Transverse colon (tissue), 3 donors: ENCODE measurements at regions not wholly inside any gene's neighbourhood (a gene's known extent, or its start where the extent isn't known, plus 50 kb on each side); places are given as distances from the start of the nearest gene placed in this dataset.

ENCODE experiments used
- POLR2A ChIP-seq: fragments of 450-650 bp; IDR thresholded peaks from one replicate; pipeline ENCODE4 v1.6.1; 2016; ENCODE audit warnings: antibody characterized with exemption, mild to moderate bottlenecking, moderate library complexity
- TF ChIP-seq, protein P1 (sequence below), 5 experiments: fragments of 200-600 bp in 3 of 5; fragments of 450-650 bp in 2 of 5; sonication (generic) in 3 of 5; IDR thresholded peaks; 1 replicate in 2 of 5; 2 replicates in 3 of 5; pipeline ENCODE4 v1.5.1; 2016 to 2017; ENCODE audit warnings: antibody characterized with exemption in 5 of 5, inconsistent platforms in 3 of 5, mild to moderate bottlenecking in 2 of 5, moderate library complexity in 1 of 5

DNA sequence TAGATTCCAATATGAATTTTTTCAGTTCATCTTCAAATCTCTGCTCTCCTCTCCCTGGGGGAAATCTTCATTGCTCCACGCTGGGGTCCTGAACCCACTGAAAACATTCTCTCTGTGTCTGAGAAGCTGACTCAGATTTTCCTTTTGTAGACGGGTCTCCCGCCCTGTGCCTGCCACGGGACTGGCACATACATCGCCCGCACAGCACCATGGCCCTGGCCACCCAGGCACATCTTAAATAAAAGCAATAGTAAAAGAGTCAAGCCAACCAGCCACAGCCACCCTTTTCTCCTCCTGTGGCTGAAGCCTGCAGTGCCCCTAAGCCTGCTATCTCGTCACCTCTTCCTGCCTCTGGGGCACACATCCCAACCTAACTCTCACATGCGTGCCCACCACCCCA is 301.2 kb downstream of the ZNF536 start:
- TF ChIP-seq, protein P1, sequence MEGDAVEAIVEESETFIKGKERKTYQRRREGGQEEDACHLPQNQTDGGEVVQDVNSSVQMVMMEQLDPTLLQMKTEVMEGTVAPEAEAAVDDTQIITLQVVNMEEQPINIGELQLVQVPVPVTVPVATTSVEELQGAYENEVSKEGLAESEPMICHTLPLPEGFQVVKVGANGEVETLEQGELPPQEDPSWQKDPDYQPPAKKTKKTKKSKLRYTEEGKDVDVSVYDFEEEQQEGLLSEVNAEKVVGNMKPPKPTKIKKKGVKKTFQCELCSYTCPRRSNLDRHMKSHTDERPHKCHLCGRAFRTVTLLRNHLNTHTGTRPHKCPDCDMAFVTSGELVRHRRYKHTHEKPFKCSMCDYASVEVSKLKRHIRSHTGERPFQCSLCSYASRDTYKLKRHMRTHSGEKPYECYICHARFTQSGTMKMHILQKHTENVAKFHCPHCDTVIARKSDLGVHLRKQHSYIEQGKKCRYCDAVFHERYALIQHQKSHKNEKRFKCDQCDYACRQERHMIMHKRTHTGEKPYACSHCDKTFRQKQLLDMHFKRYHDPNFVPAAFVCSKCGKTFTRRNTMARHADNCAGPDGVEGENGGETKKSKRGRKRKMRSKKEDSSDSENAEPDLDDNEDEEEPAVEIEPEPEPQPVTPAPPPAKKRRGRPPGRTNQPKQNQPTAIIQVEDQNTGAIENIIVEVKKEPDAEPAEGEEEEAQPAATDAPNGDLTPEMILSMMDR (IDR thresholded peaks at IDR 0.05), result no peak
- no peak for TF ChIP-seq POLR2A
